Activated CD8-positive, alpha-beta memory T cell treated with anti-CD3 and anti-CD28 coated beads for 4 hours (primary cell): ENCODE measurements at regions not wholly inside any gene's neighbourhood (a gene's known extent, or its start where the extent isn't known, plus 50 kb on each side); places are given as distances from the start of the nearest gene placed in this dataset.

ENCODE experiments used
- DNase-seq, 2 donors: peaks; one replicate each; pipeline ENCODE4 v3.0.0-alpha.2; 2020; ENCODE audit warnings: low read depth in 2 of 2

DNA sequence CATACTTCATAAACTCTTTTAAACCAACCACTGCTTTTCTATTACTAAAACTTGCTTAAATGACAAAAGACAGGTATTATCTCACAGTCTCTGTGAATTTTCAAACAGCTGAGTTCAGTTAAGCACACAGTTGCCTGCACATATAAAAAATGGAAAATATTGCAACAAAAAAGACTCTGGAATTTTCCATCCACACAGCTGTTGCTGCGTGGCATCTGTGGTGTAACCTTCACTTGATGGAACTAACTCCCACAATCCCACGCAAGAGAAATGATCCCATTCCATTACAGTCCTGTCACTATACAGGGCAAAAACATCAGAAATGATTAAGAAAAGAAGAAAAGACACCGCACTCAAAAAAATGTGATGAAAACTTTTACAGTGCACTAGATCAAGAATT is 149.8 kb upstream of the TBL1X start:
- no peak for DNase-seq

DNA sequence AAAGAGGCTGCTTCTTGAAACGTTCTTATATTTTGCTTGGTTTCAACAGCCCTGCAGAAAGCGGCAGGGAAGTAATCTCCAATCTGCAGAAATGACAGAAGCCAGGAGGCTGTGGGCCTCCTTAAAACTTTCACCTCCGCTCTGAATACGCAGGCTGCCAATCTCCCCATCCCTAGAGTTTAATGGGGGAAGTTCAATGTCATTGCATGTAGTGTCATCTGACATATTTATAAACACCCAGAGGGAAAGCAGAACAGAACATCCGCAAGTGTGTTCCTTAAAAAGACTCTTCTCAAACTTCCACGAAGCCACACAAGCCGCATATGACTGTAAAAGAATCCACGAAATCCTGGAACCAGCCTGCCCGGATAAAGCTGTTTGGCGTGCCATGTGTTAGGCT is 148.8 kb upstream of the TBL1X start:
- DNase-seq: no peak

DNA sequence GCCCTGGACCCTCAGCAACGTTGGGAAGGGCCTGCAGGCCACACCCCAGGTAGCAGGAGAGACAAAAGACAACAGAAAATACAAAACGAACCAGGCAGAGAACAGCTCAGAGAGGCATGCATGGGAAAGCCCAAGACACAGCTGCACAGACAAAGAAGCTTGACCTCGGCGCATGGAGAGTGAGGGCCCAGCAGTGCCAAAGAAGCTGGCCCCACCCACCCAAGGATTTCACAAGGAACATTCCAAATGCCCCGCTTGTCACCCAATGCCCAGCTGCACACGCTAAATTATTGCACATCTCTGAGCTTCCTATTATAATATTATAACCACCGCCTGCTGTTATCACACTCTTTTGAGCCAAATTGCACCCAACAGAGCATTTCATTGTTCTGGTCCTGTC is 147.7 kb upstream of the TBL1X start:
- DNase-seq: no peak

DNA sequence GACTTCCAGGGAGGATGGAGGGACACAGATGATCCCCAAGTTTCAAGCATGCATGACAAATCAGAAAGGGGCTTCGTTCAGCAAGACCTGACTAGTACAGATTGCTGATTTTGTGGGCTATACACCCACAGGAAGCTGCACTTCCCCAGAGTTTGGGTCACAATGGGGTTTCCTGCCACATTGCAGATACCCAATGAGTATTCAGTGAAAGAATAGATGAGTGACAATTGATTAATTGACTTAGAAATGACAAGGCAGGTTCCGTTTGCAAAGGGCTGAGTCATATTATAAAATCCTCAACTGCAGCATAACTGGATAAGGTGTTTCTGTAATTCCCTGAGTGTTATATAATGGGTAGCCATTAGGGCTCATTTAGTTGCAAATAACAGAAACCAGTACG is 146.6 kb upstream of the TBL1X start:
- no peak for DNase-seq

DNA sequence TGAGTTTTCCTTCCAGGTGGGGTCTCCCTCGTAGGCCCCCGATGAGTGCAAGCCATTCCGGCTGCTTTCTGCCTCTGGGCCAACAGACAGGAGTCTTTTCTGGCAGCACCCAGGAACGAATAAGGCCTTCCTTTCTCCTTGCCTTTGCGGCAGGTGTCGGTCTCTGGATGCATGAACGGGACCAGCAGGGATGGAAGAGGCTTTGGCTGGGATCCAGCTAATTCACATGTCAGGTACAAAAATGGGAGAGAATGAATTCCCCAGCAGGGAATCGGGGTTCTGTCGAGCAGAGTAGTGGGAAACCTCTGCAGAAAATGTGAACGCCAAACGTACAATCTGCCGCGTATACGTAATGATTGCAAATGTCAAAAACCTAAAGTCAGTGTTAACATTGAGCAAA is 146.1 kb upstream of the TBL1X start:
- no peak for DNase-seq

DNA sequence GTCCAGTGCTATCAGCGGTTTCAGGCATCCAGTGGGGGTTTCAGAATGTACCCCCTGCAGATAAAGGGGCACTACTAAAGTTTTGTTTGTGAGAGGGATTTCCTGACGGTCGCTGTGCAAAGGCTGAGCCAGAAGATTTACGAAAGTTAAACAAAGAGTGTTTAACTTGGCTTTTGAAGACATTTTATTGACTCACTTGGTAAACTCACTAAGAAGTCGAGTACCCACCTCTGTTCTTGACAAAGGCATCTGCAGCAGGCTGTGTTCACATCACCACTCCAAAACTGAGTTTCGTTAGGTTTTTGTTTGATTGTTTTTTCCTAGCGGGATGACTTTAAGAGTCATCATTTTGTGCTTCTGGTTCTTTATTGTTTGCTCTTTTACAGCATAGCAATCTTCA is 143.9 kb upstream of the TBL1X start:
- DNase-seq: no peak

DNA sequence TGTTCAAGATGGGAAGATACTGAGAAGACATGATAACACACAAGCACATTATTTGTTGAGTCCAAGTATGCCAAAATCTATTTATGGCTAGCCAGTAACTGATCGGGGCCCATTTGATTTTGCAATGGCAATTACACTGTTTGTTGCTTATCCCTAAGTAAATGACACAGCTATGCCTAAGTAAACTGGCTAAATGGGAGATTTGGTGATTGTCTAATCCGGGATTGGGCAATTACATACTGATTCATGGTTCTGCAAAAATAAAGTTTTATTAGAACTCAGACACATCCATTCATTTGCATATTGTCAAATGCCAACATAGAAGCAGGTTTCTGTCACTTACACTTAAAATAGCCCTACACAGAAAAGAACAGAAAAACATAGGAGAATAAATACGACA is 140.2 kb upstream of the TBL1X start:
- DNase-seq: no peak

DNA sequence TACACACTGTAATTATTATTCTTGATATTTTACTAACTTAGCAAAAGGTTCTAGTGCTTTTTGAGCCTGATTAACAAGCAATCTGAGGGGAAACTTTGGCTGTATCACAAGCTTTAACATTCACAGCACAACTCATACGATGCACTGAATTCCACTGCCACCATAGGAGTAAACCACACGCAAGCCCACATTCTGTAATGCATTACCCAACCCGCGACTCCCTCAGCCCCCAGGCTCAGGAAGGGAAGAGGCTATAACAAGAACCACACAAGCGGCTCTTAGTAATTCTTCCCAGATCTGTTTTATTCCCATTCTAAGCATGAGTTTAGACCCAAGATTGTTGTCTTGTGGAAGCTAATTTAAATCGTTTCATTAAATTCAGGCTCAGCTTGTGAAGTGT is 138.5 kb upstream of the TBL1X start:
- no peak for DNase-seq

DNA sequence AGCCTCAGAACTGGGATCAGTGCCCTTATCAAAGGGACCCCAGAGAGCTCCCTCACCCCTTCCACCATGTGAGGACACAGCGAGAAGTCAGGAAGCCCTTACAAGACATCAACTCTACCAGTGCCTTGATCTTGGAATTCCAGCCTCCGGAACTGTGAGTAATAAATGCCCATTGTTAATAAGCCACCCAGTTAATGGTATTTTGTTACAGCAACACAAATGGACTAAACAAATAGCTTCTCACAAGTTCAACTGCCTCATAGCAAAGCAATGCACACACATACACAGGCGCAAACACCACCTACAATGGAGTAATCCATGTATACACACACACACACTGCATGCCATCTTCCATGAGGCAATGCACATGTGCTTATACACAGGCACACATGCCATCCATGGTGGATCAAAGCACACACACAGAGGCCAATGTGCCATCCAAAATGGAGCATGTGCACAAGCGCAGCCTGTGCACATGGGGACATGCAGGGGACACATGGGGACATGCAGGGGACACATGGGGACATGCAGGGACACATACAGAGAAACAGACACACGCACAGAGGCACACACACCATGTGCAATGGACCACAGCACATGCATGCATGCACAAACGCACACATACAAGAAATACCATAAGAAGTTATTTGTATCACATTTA is 137.6 kb upstream of the TBL1X start:
- DNase-seq: no peak

DNA sequence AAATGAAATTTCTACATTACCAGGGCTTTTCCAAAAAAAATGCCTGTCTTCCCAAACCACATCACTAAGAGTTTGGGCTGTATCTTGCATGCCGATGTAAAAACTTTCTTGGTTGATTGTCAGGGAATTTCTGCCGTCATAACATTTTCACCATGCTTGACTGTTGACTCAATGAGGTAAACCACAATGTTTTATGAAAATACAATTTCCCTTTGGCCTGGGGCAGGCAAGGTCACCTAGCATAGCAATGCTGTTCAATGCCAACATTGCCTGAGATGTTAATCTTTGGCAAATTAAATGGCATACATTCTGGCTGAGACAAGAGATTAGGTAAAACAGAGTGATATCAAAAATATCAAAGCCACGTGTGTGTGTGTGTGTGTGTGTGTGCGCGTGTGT is 137.1 kb upstream of the TBL1X start:
- DNase-seq: no peak

DNA sequence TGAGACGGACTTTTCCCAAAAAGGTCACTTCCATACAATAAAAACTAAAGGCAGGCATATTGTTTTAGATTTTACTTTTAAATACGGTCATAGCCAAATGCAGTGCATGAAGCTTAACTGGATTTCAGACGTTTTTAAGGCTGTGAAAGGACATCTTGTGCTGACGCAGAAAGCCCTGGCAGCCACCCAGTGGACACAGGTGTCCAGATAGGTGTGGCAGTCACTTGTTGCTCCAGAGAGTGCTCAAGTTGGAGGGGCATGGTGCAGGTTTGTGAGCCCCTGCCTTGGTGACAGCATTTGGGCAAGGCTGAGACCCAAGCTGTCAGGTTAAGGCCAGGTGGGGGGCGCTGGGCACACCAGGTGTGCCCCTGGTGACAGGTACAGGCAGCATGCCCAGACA is 135.8 kb upstream of the TBL1X start:
- DNase-seq: no peak

DNA sequence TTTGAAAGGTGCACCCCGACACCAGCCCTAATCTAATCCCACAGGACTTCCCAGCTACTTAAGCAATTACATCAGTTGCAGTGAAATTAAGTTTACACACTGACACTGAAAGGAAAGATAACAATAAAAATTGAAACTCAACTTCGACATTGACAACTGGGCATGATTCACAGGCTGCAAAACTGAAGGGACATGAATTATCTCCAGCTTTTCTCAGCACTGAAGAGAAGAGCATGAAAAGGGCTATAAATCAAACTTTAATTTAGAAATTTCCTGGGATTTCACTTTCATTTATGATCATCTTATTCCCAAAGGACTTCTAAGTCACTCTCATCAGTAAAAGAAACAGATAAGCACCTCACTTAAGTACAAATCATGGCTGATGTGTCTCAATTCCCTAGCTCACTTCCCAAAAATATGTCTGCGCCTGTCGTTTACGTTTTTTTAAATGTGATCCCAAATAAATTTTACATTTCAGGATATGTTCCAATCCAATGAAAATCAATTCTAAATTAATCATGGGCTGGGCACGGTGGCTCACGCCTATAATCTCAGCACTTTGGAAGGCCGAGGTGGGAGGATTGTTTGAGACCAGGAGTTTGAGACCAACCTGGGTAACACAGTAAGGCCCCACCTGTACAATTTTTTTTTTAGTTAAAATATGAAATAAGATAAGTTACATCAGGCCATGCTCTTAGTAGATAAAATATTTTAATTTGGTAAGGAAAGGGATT is 134.4 kb upstream of the TBL1X start:
- DNase-seq: no peak

DNA sequence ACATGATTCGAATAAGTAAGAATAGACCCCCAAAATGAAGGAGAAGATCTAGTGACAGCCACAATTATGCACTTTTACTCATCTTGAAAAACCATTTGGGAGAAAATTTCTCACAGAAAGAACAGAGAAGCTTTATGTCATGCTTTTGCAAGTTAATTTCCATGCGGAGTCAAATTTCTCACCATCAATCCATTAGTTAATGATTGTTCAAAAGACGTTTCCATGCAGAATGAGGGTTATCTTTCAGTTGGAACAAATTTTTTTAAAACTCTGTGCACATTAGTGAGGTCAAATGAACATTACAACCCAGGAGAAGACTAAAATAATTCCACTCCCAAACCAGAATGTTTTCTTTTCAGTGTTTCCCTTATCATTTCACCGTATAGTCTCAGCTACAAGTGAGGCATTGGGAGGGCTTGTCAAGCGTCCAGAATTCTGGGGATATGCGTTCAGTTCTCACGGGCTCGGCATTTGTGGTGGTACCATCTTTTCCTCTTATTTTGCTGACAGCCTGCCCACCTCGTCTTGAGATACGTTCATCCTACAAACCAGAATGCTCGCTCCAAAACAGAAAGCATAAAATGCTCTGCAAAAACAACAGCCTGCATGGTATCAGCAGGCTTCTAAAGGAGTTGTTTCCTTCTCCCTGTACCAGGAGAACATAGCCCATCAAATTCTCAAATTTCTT is 130.8 kb upstream of the TBL1X start:
- no peak for DNase-seq

DNA sequence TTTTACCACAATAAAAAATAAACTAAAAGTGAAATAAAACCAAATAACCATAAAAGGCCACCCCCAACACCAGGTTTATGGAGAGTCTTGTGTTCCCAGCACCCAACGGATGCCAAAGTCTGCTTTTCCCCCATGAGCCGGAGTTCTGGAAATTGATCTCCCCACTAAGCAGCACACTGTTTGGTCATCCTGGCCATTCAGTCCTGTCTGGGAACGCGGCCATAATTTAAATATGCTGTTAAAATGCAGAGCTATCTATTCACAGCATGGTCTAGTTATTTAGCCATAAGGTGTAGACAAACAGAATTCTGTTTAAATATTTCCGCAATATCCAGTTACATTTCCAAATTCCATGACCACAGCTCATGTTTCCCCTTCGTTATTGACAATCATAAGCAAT is 129.6 kb upstream of the TBL1X start:
- no peak for DNase-seq

DNA sequence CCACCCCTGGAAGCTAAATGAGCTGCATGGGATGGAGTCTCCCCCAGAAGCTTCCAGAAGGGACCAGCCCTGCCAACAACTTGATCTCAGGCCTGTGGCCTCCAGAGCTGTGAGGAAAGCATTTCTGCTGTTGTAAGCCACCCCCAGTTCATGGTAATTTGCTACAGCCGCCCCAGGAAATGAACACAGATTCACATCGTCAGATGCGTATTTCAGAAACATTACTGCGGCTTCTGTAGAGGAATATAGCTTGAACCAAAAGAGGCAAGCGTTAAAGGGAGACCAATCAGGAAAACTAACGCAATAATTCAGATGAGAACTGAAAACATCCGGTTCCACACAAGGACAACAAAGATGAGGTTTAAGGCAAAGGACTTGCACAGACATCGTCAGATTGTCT is 128.4 kb upstream of the TBL1X start:
- DNase-seq: no peak

DNA sequence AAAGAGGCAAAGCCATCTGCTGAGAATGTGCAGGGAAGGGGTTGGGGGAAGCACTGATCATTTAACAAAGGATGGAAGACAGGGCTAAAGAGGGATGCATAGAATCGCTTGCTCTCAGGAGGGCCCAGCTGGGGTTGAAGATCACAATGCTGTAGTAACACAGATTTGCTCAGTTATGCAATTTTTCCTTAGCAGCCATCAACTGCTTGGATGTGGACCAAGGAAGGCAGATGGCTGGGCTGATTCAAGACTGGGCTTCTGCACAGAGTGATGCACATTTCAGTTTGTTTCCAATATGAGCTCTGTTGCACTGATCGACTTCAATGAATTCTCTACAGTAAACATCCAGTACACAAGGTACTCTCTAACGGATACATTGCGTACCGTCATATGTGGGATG is 127.8 kb upstream of the TBL1X start:
- no peak for DNase-seq

DNA sequence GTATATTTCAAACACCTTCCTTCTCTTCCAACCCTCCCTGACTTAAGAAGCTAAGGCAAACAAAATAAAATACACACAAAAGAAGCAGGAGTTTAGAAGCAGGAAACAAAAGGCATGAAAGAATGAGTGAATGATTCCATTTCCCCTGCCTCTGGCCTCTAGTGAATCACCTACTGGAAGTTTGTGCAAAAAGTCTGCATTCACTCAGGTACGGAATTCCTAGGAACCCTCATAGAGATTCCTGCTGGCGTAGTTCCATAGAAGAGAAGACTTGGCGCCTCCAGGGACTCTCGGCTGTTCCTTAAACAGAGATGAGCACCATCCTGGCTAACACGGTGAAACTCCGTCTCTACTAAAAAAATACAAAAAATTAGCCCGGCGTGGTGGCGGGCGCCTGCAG is 125.9 kb upstream of the TBL1X start:
- no peak for DNase-seq

DNA sequence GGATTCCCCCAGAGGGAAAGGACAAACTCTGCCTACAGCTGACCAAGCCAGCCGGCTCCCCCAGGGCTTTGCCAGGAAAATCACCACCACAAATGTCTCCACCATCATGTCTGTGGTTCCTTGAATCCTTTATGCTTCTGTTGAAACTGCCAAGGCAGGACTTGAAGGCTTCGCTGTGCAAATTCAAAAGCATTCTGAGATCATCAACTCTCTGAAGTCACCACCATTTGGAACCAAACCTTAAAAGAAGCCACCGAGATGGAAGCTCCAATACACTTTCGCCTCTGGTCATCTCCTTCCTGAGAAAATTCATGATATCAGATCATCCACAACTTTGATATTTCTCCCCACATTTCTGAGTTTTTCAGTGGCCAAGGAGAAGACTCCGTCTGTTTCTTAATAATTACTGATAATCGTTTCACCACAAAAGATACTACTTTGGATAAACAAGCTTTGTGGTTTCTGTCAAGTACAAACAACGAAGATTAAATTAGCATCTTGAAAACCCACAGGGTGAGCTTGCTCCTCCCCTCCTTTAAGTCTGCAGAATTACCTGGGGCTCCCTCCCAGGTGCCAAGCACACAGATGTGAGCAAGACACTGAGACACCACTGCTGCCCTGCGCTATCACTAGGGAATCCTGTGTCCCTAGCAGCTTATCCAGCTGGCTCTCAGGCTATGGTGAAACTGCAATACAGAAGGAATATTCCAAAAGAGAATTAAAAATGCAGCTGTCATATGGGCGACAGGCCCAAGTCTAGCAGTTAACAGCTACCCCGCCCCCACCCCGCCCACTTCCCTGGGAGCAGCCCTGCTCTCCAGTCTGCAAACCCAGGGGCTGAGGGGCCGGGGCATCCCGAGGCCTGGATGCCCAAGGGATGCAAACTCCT is 125.0 kb upstream of the TBL1X start:
- DNase-seq: no peak

DNA sequence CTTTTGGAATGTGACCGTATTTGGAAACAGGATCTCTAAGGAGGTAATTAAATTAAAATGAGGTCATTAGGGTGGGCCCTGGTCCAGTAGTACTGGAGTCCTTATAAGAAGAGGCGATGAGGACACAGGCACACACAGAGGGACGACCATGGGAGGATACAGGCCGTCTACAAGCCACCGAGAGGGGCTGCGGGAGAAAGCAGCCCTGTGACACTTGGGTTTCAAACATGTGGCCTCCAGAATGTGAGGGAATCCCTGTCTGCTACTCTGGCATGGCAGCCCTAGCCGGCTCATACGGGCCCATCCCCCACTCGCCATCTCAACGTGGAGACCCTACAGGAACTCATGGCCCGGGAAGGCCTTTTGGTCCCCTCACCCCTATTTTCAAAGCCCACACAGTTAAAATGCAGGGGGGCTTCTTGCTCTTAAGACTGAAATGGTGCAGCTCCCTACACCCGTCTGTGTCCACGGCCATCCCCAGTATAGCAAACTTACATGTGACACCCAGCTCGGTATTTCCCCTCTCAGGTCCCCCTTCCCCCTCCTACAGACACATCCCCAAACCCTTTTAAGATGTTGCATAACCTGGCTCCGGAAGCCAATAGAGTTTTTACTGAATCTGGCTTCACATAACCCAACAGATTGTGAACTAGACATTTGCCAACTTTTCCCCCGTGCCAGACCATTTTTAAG is 124.1 kb upstream of the TBL1X start:
- no peak for DNase-seq

DNA sequence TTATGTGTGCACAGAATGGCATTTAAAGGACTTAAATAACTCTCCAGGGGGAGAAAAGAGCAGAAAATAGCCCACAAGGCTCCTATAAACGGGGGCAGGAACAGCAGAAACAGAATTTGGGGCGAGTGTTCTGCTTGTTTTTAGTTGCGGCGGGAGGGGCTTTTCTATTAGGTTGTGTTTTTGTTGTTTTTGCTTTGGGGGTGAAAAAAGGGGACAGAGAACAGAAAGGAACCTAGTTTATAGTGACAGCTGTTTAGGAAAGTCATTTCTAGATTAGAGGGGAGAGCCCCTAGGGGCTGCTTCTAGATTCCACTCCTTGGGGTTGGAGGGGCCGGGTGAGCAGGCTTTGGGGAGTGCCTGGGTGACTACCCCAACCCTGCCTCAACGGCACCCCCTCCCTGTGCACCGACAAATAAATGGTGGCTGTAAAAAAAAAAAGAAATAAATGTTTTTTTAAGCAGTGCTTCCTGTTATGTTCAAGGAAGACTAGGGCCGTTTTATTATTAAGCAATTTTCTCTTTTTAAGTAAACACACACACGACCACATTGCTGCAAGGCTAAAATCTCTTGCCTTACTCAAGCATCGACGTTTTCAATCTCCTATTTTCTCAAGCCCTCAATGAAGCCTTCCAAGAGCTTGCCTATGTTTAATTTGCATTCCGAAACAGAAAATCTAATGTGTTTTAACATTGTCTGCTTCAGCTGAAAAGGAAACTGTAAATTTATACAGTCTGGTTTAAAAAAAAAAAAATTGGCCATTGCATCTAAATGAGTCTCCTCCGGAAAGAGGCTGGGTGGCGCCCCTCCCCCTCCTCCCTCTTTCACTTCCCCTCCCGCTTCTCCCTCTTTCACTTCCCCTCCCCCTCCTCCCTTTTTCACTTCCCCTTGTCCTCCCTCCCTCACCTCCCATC is 123.3 kb upstream of the TBL1X start:
- DNase-seq: no peak
